ENCODE measurements at regions not wholly inside any gene's neighbourhood (a gene's known extent, or its start where the extent isn't known, plus 50 kb on each side); places are given as distances from the start of the nearest gene placed in this dataset.

GRCh38 chr4:23269566-23269965 lies 576.8 kb downstream of the GBA3 start:
- peaks cover 4% of the 10 kb centered on the region for H3K4me1 ChIP-seq (ENCODE audit: control insufficient read depth, insufficient read depth, low read length, unreplicated experiment)
- no peaks in the 10 kb centered on the region for H3K79me2 ChIP-seq (ENCODE audit: control insufficient read depth, insufficient read depth, low read length, unreplicated experiment)
- H2AFZ ChIP-seq (ENCODE audit: low read length, unreplicated experiment), result no peak overlapping the region
- no peak overlapping the region for H3K4me3 ChIP-seq (ENCODE audit: low read depth, low read length)
- H3K36me3 ChIP-seq (ENCODE audit: insufficient read depth, low read length), result no peaks in the 10 kb centered on the region
- H3K27ac ChIP-seq (ENCODE audit: low read depth, low read length), result no peak overlapping the region
- H3K27me3 ChIP-seq (ENCODE audit: insufficient read depth, low read length), result no peaks in the 10 kb centered on the region

GRCh38 chr4:23268072-23268771 lies 575.5 kb downstream of the GBA3 start:
- Histone ChIP-seq H3K79me2 (ENCODE audit: control insufficient read depth, insufficient read depth, low read length, unreplicated experiment) (no peaks in the 10 kb centered on the region), H3K4me1 (ENCODE audit: control insufficient read depth, insufficient read depth, low read length, unreplicated experiment) (peaks cover 4% of the 10 kb centered on the region), H3K4me3 (ENCODE audit: low read depth, low read length) (no peak overlapping the region), H3K27me3 (ENCODE audit: insufficient read depth, low read length) (no peaks in the 10 kb centered on the region), H3K36me3 (ENCODE audit: insufficient read depth, low read length) (no peaks in the 10 kb centered on the region), H2AFZ (ENCODE audit: low read length, unreplicated experiment) (no peak overlapping the region), H3K27ac (ENCODE audit: low read depth, low read length) (no peak overlapping the region)

- Histone ChIP-seq H3K4me3 (ENCODE audit: low read depth, low read length) (no peak overlapping the region), H3K36me3 (ENCODE audit: insufficient read depth, low read length) (no peaks in the 10 kb centered on the region), H3K79me2 (ENCODE audit: control insufficient read depth, insufficient read depth, low read length, unreplicated experiment) (no peaks in the 10 kb centered on the region), H3K27ac (ENCODE audit: low read depth, low read length) (no peak overlapping the region), H3K27me3 (ENCODE audit: insufficient read depth, low read length) (no peaks in the 10 kb centered on the region), H2AFZ (ENCODE audit: low read length, unreplicated experiment) (no peak overlapping the region), H3K4me1 (ENCODE audit: control insufficient read depth, insufficient read depth, low read length, unreplicated experiment) (peaks cover 4% of the 10 kb centered on the region)
These were observed 573.7 kb downstream of the GBA3 start for GRCh38 chr4:23266401-23266800.

DNA sequence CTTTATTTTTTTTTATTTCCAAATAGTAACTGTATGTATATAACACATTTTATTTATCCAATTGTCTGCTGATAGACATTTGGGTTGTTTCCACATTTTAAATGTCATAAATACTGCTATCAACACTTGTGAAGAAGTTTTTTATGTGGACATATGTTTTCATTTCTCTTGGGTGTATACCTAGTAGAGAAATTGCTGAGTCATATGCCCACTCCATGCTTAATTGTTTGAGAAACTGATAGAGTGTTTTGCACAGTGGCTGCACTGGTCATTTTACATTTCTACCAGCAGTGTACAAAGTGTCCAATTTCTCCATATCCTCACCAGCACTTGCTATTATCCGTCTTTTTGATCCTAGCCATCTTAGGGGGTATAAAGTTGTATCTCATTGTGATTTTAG lies 567.8 kb downstream of the GBA3 start:
- H3K27ac ChIP-seq (ENCODE audit: low read depth, low read length), result no peak overlapping the region
- no peaks in the 10 kb centered on the region for H3K4me1 ChIP-seq (ENCODE audit: control insufficient read depth, insufficient read depth, low read length, unreplicated experiment)
- H3K27me3 ChIP-seq (ENCODE audit: insufficient read depth, low read length), result no peaks in the 10 kb centered on the region
- H2AFZ ChIP-seq (ENCODE audit: low read length, unreplicated experiment), result no peak overlapping the region
- H3K79me2 ChIP-seq (ENCODE audit: control insufficient read depth, insufficient read depth, low read length, unreplicated experiment), result no peaks in the 10 kb centered on the region
- H3K4me3 ChIP-seq (ENCODE audit: low read depth, low read length), result no peak overlapping the region
- no peaks in the 10 kb centered on the region for H3K36me3 ChIP-seq (ENCODE audit: insufficient read depth, low read length)

DNA sequence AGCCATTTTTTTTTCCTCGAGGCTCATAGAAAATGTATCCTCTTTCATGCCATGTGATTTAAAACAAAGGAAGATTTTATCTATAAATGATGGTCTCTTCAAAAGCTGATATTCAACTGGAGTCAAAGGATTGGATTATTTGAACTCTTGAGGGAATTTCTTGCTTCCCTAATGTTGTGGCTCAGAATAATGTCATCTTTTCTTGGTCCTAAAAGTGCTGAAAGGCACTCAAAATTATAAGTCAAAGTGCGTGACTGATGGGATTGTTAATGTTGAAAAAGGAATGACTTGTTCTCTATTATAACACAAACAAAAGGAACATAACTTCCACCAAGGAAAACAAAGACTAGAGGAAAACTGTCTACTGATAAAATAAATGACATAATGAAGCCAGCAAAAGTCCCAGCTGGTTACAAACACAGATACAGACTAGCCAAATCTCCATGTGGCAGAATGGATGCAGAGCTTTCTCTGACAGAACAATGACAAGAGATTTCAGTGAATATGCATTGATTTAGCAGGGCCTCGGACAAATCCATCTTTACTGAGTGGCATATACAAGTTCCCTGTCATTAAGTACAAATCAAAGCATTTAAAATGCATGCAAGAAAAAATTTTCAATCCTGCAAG lies 552.6 kb downstream of the GBA3 start:
- no peak overlapping the region for H3K4me3 ChIP-seq (ENCODE audit: low read depth, low read length)
- no peak overlapping the region for H3K27ac ChIP-seq (ENCODE audit: low read depth, low read length)
- no peaks in the 10 kb centered on the region for H3K36me3 ChIP-seq (ENCODE audit: insufficient read depth, low read length)
- no peak overlapping the region for H2AFZ ChIP-seq (ENCODE audit: low read length, unreplicated experiment)
- no peaks in the 10 kb centered on the region for H3K27me3 ChIP-seq (ENCODE audit: insufficient read depth, low read length)
- H3K4me1 ChIP-seq (ENCODE audit: control insufficient read depth, insufficient read depth, low read length, unreplicated experiment), result no peaks in the 10 kb centered on the region
- no peaks in the 10 kb centered on the region for H3K79me2 ChIP-seq (ENCODE audit: control insufficient read depth, insufficient read depth, low read length, unreplicated experiment)

DNA sequence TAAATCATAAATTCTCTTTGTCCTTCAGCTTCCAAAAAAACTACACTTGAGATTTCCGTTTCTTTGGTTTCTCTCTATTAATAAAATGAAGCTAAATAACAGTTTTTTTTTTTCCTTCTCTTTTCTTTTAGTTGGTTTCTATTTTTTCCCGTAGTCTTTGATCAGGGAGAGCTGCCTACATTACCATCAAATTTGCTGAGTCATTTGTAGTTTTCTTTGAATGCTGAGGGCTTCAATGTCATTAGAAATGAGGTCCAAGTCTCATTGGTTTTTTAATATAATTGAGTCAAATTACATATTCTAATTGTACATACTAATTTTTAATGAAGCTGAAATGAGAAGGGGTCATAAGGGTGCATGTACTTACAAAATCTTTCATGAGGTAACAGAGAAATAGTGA lies 550.2 kb downstream of the GBA3 start:
- H3K36me3 ChIP-seq (ENCODE audit: insufficient read depth, low read length), result no peaks in the 10 kb centered on the region
- H3K79me2 ChIP-seq (ENCODE audit: control insufficient read depth, insufficient read depth, low read length, unreplicated experiment), result no peaks in the 10 kb centered on the region
- H3K4me3 ChIP-seq (ENCODE audit: low read depth, low read length), result no peak overlapping the region
- no peaks in the 10 kb centered on the region for H3K4me1 ChIP-seq (ENCODE audit: control insufficient read depth, insufficient read depth, low read length, unreplicated experiment)
- no peaks in the 10 kb centered on the region for H3K27me3 ChIP-seq (ENCODE audit: insufficient read depth, low read length)
- no peak overlapping the region for H3K27ac ChIP-seq (ENCODE audit: low read depth, low read length)
- H2AFZ ChIP-seq (ENCODE audit: low read length, unreplicated experiment), result no peak overlapping the region

- no peaks in the 10 kb centered on the region for H3K36me3 ChIP-seq (ENCODE audit: insufficient read depth, low read length)
- no peaks in the 10 kb centered on the region for H3K79me2 ChIP-seq (ENCODE audit: control insufficient read depth, insufficient read depth, low read length, unreplicated experiment)
- no peaks in the 10 kb centered on the region for H3K27me3 ChIP-seq (ENCODE audit: insufficient read depth, low read length)
- H3K4me3 ChIP-seq (ENCODE audit: low read depth, low read length), result no peak overlapping the region
- no peaks in the 10 kb centered on the region for H3K4me1 ChIP-seq (ENCODE audit: control insufficient read depth, insufficient read depth, low read length, unreplicated experiment)
- H2AFZ ChIP-seq (ENCODE audit: low read length, unreplicated experiment), result no peak overlapping the region
- H3K27ac ChIP-seq (ENCODE audit: low read depth, low read length), result no peak overlapping the region
These were observed 548.7 kb downstream of the GBA3 start for GRCh38 chr4:23241408-23241807.

DNA sequence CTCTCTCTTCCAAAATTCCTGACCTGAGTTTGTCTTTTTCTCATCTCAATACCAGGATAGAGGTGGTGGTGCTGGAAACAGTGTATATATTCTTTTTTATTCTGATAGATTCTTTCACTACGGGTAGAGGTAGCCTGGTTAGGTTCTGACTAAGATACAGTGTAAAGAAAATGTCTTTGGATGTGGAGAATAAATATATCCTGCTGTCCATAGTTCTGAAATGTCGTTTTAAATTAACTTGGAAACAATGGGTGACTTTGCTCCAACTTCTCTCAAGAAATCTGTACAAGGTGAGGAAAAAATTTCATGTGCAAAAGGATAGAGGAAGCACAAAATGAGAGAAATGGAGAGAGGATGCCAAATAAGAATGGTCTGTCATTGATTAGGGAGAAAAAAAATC lies 546.1 kb downstream of the GBA3 start:
- no peak overlapping the region for H3K27ac ChIP-seq (ENCODE audit: low read depth, low read length)
- H3K36me3 ChIP-seq (ENCODE audit: insufficient read depth, low read length), result no peaks in the 10 kb centered on the region
- H2AFZ ChIP-seq (ENCODE audit: low read length, unreplicated experiment), result no peak overlapping the region
- H3K27me3 ChIP-seq (ENCODE audit: insufficient read depth, low read length), result no peaks in the 10 kb centered on the region
- no peaks in the 10 kb centered on the region for H3K4me1 ChIP-seq (ENCODE audit: control insufficient read depth, insufficient read depth, low read length, unreplicated experiment)
- no peaks in the 10 kb centered on the region for H3K79me2 ChIP-seq (ENCODE audit: control insufficient read depth, insufficient read depth, low read length, unreplicated experiment)
- no peak overlapping the region for H3K4me3 ChIP-seq (ENCODE audit: low read depth, low read length)

- Histone ChIP-seq H3K27me3 (ENCODE audit: insufficient read depth, low read length) (no peaks in the 10 kb centered on the region), H3K4me3 (ENCODE audit: low read depth, low read length) (no peak overlapping the region), H3K27ac (ENCODE audit: low read depth, low read length) (no peak overlapping the region), H2AFZ (ENCODE audit: low read length, unreplicated experiment) (no peak overlapping the region), H3K79me2 (ENCODE audit: control insufficient read depth, insufficient read depth, low read length, unreplicated experiment) (no peaks in the 10 kb centered on the region), H3K36me3 (ENCODE audit: insufficient read depth, low read length) (no peaks in the 10 kb centered on the region), H3K4me1 (ENCODE audit: control insufficient read depth, insufficient read depth, low read length, unreplicated experiment) (no peaks in the 10 kb centered on the region)
These were observed 545.0 kb downstream of the GBA3 start for GRCh38 chr4:23237771-23238170.

DNA sequence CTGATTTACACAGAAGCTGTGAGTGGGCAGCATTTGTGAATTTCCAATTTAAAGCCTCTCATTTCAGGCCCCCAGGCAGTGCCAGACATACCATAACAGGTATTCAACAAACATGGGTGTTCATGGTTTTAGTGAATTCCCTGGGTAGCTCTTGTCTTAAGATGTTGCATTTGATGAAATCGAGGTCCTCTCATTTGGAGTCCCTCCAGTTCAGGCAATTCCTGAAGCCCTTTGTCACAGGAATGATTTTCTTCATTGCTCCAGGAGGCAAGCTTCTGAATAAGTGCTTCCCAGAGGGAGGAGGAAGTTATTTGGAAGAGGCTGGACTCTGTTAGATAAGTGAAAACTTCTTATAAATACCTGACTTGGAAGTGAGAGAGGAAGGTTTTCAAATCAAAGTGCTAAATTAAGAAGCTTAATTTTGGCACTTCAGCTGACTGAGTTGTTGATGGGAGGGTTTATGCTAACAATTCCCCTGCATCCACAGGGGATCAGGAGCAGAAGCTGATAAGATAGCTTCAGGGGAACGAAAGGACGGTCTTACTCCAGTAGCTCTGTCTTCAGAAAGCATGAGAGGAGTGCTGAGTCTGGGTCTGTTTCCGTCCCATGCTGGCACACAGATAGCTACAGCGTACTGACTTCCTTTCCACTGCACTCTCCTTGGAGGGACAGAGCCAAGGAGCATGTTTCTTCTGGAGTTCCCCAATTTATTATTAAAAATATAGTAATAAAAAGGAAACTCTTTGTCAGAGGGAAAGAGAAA lies 543.1 kb downstream of the GBA3 start:
- Histone ChIP-seq H3K36me3 (ENCODE audit: insufficient read depth, low read length) (no peaks in the 10 kb centered on the region), H3K27me3 (ENCODE audit: insufficient read depth, low read length) (no peaks in the 10 kb centered on the region), H2AFZ (ENCODE audit: low read length, unreplicated experiment) (no peak overlapping the region), H3K79me2 (ENCODE audit: control insufficient read depth, insufficient read depth, low read length, unreplicated experiment) (no peaks in the 10 kb centered on the region), H3K4me1 (ENCODE audit: control insufficient read depth, insufficient read depth, low read length, unreplicated experiment) (no peaks in the 10 kb centered on the region), H3K27ac (ENCODE audit: low read depth, low read length) (no peak overlapping the region), H3K4me3 (ENCODE audit: low read depth, low read length) (no peak overlapping the region)

- H3K4me1 ChIP-seq (ENCODE audit: control insufficient read depth, insufficient read depth, low read length, unreplicated experiment), result no peaks in the 10 kb centered on the region
- no peak overlapping the region for H2AFZ ChIP-seq (ENCODE audit: low read length, unreplicated experiment)
- no peaks in the 10 kb centered on the region for H3K79me2 ChIP-seq (ENCODE audit: control insufficient read depth, insufficient read depth, low read length, unreplicated experiment)
- H3K27me3 ChIP-seq (ENCODE audit: insufficient read depth, low read length), result no peaks in the 10 kb centered on the region
- no peak overlapping the region for H3K27ac ChIP-seq (ENCODE audit: low read depth, low read length)
- H3K4me3 ChIP-seq (ENCODE audit: low read depth, low read length), result no peak overlapping the region
- H3K36me3 ChIP-seq (ENCODE audit: insufficient read depth, low read length), result no peaks in the 10 kb centered on the region
These were observed 542.0 kb downstream of the GBA3 start for GRCh38 chr4:23234716-23235115.

Data from ACC112 (cell line).